Suppressor macrophage treated with lipopolysaccharide for 4 hours (primary cell): ENCODE measurements at regions not wholly inside any gene's neighbourhood (a gene's known extent, or its start where the extent isn't known, plus 50 kb on each side); places are given as distances from the start of the nearest gene placed in this dataset.

Experiments used
- DNase-seq: peaks from one replicate; pipeline ENCODE4 v3.0.0-alpha.2; 2020

DNA sequence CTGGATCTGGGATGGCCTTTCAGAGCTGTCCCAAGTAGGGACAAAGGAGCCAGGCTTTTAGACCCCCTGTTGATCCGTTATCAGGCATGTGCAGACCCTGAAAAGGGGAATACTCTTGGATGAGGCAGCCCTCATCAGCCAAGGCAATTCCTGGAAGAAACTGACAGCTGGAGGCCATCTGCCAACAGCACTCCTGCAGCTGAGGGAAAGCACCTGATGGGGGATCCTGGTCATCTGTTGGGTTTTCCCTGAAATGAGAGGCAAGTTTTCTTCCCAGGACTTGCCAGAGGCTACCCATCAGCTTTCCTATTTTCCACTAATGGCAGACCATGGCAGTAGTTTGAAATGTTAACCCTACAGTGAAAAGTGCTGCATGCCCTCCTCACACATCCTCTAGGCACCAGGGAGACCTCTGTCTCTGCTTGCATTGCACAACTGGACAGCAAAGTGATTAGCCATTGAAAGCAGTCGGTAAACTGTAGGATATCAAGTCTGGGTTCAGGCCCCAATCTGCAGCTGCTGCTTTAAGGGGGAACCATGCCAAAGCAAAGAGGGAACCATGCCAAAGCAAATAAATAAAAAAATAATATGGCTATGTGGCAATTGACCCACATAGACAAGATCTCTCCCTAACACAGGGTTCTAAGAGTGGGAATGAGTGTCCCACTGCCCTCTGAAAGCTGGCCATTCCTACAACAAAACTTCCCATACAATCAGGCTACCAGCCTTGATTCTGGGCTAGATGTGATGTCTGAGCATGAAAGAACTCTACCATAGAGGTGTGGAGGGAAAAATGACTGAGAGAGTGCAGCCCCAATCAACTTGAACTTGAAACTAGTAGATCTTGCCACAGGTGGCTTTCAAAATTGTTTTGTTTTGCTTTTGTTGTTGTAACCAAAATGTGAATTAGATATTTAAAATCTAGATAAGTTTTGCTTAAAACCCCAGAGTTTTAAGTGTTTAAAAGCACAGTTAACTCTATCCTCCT is 232.0 kb upstream of the STT3B start:
- DNase-seq, result no peak

DNA sequence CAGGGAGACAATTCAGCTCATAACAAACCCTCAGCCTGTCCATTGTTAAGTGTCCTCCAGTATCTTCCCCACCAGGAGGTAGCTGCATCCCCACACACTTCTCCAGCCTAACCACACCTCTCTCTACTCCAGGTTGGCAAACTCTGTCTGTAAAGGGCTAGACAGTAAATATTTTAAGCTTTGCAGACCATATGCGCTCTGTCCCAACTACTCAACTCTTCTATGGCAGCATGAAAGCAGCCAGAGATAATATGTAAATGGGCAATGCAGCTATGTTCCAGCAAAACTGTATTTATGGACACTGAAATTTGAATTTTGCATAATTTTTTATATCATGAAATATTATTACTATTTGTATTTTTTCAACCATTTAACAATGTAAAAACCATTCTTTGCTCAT is 230.4 kb upstream of the STT3B start:
- no peak for DNase-seq

DNA sequence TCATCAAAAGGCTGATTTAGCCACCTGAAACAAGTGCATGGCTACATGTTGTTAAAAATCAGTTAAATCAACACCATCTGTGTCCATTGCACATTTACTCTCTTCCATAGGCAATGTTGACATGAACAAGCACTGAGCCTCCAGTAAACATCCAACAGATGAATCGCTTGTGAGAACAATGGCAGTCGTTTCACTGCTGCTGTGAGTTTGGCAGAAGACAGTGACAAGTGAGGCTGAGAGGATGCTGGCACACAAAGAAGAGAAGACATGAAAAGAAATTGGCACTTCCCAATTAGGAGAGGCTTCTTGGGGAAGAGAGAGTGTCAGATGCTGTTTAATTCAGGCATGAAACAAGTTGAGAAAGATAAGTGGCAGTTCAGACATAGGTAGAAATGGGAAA is 227.4 kb upstream of the STT3B start:
- DNase-seq, result no peak

DNA sequence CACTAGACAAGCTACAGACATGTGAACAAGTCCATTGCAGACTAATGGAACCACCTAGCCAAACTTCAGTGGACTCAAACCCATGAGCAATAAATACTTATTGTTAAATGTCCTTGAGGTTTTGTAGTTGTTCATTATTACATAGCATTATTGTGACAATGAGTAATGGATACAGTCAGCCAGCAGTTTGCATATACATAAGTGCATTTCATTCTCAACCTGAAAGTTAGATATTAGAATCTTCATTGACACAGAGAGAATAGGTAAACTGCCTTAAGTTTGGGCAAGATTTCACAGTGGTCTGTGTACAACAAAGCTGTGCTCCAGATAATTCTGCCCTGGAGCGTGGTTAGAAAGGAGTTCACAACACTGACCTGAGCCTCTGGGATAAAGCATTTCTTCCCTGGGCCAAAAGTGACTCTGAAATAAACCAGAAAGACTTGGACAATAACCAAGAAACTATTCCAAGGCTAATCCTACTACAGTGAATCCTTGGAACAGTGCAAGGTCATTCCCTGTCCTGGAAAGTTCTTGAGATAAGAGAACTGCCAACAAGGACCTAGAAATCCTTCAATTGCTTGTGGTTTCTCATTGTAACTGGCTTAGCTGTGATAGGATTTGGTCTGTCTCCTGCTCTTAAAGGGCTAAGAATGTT is 225.5 kb upstream of the STT3B start:
- no peak for DNase-seq

DNA sequence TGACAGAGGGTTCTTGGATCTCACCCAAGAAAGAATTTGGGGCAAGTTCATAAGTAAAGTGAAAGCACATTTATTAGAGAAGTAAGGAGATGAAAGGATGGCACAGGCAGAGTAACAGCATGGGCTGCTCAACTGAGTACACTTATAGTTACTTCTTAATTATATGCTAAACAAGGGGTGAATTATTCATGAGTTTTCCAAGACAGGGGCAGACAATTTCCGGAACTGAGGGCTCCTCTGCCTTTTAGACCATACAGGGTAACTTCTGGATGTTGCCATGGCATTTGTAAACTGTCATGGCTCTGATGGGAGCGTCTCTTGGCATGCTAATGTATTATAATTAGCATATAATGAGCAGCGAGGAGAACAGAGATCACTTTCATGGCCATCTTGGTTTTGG is 221.2 kb upstream of the STT3B start:
- DNase-seq, result no peak

DNA sequence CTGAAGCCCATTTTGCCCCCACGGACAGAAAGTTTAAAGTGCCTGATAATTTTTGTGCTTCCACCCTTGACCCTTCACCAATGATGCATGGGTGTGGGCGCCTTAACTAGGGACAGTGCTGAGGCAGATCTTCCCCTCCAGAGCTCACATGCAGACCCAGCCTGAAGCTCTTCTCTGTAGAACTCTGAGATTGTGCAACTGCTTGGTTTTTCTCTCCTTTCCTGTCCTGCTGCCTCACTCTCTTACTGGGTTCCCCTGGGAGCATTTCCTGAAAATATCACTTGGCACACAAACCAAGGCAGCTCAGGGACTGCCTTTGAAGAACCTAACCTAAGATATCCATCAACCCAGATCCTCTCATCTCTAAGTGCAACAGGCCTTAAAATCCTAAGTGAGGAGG is 220.3 kb upstream of the STT3B start:
- no peak for DNase-seq

DNA sequence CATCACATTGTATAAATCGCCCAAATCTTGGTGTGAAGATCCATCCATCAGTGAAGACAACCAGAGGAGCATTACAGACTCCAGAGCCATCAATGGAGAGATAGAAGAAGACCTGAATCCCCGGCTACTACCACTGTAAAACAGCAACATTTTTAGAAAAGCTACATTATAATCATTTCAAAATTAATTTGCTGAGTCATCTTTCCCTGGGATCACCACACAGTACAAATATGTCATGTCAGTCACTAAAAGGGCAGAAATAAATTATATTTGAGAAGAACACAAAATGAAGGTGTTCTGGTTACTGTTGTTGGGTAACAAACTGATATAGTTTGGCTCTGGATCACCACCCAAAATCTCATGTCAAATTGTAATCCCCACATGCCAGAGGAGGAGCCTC is 218.5 kb upstream of the STT3B start:
- no peak for DNase-seq

DNA sequence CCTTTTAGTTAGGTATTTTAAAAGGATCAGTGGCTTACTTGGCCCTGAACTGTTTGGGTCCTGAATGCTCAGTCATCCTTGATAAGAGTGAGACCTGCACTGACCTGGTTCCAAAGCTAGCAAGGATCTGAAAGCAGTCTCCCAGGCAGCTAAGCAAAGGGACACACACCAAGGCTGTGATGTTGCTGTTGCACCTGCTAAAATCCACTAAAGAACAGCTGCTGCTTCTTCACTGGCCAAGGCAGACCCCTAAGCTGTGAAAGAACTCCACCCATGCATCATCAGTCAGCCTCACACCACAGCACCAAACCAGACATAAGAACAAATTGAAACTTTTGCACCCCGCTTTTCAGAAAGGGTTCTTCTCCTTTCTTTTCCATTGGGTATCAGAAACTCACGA is 213.4 kb upstream of the STT3B start:
- no peak for DNase-seq

DNA sequence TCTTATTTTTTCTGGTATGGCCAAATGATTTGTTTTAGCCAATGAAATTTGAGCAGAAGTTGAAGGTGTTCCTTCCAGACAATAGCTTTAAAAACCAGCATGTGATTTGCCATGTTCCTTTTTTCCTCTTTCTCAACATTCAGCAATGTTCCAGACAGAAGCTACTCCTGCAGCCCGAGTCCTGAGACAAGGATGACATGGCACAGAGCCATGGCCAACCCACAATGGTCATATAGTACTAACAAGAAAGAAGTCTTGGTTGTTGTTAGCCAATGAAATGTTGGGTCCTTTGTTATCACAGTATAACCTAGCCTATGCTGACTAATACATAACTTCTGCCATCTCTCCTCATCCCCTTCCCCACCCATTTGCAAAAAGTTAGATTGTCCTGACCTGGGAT is 211.1 kb upstream of the STT3B start:
- peak; percentile 1 for DNase-seq

DNA sequence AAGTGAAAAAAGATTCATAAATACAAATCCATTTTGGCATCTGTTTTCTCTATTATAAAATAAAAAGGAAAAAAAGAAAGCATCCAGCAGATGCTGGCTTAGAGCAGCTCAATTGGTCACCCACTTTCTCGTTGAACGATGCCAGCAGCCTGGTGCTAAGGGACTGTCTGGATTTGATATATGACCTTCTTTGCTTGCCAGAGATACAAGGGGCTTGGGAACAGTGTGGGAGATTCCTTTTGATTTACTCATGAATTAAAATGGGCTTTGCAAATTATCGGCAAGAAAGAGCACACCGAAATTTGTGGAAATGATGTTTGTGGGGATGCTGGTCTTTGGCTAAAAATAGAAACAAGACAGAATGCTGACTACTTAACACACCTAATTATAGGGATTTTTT is 210.3 kb upstream of the STT3B start:
- DNase-seq, result no peak

DNA sequence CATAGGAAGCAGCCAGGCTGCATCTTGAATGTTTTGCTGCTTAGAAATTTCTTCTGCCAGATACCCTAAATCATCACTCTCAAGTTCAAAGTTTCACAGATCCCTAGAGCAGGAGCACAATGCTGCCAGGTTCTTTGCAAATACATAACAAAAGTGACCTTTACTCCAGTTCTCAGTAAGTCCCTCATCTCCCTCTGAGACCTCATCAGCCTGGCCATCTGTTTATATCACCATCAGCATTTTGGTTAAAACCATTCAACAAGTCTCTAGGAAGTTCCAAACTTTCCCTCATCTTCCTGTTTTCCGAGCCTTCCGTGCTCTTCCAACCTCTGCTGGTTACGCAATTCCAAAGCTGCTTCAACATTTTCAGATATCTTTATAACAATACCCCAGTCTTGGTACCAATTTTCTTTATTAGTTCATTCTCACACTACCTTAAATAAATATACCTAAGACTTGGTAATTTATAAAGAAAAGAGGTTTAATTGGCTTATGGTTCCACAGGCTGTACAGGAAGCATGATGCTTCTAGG is 204.8 kb upstream of the STT3B start:
- DNase-seq, result peak; percentile 2

DNA sequence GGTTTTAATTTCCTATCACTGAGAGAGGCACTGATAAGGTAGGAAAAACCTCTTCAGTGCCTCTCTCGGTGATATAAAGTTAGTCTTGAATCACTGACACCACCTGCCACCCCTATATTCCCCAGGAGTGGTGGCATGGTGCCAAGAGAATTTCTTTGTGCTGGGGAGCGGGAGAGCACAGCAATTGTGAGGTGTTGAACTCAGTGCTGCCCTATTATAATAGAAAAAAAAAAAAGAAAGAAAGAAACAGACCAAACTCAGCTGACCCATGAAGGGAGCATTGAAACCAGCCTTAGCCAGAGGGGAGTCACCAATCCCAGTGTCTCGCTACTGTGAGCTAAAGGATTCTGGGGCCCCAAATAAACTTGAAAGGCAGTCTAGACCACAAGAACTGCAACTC is 201.4 kb upstream of the STT3B start:
- DNase-seq, result no peak

DNA sequence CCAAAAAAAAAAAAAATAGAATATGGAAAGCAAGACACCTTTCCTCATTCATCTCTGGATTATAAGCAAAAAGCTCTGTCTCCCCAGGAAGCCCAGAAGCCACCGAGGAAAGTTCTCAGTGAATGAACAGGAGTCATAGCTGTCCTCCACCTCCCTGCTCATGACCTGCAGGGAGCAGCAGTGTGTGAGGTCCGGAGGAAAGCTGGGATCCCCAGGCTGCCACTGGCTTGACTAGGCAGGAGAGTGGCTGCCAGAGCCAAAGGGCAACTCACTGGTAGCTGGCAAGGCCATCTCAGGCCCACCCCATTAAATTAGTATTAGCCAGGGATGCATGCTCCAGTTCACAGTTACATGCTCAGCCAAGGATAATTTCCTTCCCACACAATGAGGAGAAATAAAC is 191.6 kb upstream of the STT3B start:
- DNase-seq, result no peak

DNA sequence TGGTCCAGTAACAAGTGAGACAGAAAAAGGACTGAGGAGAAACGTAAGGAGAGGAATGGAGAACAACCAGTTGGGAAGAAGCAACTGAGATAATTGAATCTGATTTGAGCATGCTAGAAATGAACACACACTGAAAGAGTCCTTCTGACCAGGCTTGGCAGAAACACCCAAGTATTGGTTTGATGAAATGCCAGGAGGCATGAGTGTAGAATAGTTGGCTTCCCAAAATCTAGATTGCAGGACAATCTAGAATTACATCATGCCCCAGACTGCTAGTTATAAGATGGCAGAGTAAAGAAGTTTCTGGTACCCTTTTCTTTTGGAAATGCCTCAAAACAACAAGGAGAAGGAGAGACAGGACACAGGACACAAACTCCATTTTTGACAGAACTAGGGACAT is 189.7 kb upstream of the STT3B start:
- DNase-seq, result no peak

DNA sequence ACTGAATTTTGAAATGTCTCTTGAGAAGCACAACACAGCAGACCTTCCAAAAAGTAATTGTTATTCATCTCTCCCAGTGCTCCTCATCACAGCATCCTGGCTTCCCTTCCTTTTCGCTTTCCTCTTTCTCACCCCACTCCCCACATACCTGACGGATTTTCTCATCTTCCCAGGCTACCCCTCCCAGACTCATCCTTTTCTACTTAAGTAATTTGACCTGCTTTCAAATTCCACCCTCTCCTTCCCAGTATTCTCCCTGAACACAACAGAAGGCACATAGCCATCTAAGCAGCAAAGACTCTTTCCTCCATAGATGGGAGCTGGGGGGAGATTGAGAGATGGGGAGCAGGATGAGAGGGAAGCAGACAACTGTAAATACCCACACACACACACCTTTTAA is 187.1 kb upstream of the STT3B start:
- DNase-seq, result no peak

DNA sequence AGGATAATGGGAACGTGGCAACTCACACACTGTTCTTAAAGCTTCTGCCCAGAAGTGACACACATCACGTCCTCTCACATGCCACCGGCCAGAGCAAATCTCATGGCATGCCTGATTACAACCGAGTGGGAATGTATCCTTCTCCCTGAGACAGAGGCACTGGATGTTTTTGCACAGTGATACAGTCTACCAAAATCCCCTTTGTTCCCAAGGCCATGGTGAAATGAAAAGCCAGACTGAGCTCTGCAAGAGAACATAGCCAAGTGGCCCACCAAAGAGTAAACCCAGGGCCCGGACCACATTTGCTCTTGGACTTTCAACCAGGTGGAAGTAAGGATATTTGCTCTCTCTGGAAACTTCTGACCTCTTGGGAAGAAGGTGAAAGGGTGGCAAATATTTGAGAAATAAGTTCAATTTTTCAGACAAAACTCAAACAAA is 186.2 kb upstream of the STT3B start:
- no peak for DNase-seq

DNA sequence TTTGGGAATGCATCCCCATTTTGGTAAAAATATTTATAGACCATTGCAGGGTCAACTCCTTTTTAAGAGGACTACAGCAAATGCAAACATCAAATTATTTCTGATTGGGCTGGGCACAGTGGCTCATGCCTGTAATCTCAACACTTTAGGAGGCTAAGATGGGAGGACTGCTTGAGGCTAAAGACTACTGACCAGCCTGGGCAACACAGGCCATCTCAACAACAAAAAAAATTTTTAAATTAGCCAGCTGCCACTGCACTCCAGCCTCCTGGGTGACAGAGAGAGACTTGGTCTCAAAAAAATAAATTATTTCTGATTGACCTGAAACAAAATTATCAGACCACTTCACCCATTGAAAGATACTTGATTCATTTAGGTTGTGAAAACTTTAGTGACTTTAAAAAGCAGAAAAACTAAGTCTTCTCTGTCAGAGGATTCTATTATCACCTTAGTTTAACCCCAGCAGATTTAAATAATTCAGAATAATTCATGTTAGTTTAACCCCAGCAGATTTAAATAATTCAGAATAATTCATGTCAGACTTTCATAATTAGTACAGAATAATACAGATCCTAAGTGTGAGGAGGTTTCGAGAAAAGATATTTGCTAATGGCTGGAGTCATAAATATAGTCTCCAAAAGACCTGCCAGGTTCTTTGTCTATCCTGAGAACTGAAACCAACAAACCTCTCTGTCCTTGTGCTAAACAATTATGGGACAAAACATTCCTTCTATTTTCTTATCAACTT is 183.6 kb upstream of the STT3B start:
- DNase-seq, result no peak

DNA sequence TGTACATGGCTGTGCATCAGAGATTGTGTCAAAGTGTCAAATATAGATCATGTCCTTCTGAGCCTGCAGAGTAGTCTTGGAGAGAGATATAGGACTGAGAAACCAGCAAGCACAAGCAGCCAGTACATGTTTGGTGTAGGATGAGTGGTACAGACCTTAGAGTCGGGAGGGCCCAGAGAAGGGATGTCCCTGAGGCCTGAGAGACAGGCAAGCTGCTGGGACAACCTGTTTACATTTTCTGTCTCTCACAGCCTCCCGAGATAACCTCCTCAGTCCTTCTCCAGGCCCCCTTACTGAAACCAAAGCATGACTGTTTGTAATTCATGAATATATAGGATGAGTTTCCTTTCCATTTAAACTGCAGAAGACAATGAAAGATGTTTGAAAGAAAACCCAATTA is 182.4 kb upstream of the STT3B start:
- no peak for DNase-seq

DNA sequence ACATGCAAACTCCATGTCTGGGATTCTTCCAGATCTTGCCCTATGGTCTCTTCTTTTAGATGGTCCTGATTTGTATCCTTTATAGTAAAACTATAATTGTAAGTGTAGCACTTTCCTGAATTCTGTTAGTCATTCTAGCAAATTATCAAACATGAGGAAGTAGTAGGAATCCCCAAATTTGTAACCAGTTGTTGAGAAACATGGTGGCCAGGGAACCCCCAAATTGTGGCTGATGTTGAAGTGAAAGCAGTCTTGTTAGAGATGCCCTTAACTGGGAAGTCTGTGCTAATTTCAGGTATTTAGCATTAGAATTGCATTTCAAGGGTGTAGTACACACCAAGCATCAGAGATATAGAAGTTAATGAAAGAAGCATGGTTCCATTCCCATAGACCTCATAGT is 180.4 kb upstream of the STT3B start:
- peak; percentile 28 for DNase-seq

DNA sequence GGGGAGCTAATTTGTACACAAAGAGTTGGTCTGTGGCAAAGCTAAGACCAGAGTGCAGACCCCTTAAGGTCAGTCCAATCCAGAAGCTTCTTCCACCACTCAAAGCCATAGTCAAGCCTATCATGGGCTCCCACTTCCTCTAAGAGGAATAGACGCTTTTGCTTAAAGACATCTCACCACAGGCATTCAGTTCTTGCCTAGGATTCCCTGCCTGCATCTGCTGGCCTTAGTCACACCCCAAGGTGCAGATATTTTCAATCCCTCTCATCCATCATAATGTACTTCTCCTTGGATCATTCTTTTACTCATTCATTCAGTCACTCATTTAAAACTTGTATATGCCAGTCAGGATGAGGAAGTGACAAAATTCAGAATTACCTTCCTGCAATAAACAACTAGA is 179.6 kb upstream of the STT3B start:
- DNase-seq, result no peak

DNA sequence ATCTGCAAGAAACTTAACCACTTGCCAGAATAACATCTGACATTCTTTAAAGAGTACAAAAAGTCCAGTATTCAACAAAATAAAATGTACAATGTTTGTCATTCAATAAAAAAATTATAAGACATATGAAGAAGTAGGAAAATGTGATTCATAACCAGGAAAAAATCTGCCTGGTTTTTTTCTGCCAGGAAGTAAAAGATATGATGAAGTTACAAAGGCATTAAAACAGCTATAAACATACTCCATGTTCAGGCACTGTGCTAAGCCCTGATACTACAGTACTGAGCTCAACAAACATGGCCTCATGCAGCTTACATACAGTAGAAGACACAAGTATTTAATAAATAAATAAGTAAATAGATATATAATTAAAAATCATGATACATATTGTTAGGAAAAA is 178.4 kb upstream of the STT3B start:
- DNase-seq, result no peak

DNA sequence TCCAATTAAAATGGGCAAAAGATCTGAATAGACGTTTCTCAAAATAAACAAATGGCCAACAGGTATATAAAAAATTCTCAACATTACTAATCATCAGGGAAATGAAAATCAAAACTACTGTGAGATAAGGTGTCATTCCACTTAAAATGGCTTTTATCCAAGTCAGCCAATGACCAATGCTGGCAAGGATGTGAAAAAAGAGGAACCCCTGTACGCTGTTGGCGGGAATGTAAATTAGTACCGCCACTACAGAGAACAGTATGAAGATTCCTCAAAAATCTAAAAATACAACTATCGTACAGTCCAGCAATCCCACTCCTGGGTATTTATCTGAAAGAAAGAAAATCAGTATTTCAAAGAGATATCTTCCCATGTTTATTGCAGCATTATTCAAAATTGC is 176.9 kb upstream of the STT3B start:
- no peak for DNase-seq

DNA sequence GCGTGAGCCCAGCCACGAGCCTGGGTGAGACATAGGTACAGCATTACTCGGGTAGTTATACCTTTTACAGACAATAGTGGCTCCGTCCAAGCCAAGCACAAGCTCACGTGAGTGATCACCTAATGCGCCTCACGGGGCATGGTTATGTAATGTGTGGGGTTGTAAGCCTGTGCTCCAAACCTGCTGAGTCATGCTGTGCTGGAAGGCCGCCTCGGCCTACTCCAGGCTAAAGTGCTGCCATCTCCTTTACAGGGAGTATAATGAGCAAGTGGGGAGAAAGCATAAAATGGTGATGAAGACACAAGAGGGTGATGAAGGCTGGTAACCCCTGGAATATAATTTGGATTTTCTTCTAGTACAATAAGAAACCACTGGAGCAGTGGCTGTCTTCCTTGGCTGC is 175.8 kb upstream of the STT3B start:
- peak; percentile 11 for DNase-seq

DNA sequence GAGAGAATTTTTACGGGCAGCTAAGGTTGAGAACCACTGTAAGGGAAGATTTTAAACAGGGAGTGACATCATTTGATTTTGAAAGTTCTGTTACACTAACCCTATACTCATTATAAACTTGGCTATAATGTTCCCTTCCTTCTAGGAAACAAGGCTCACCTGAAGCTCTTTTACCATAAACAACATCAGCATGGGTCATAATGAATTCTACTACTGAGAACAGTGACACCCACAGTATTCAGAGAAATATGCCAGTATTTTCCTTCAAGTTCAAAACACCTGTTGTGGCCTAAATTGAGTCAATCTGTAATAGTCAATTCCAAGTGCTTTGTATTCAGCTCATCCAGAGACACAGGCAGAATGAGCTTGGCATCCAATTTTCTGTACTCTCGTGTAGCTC is 175.3 kb upstream of the STT3B start:
- no peak for DNase-seq
